Adrenal gland (tissue), 9 donors: ENCODE measurements at regions not wholly inside any gene's neighbourhood (a gene's known extent, or its start where the extent isn't known, plus 50 kb on each side); places are given as distances from the start of the nearest gene placed in this dataset.

Experiments used
- DNase-seq, 7 donors: peaks; one replicate each; pipeline ENCODE4 v3.0.0-alpha.2; 2019 to 2020
- H3K27ac ChIP-seq, 5 donors: fragments of 200-600 bp; sonication (generic) in 4 of 5; 1 replicate in 3 of 5; 2 replicates in 2 of 5; pipeline versions ENCODE4 v1.5.1 to v1.8.0; 2016 to 2020; ENCODE audit warnings: mild to moderate bottlenecking in 1 of 5
- H3K27me3 ChIP-seq: fragments of 200-600 bp; 2 replicates; pipeline ENCODE4 v1.8.0; 2021
- H3K36me3 ChIP-seq, 2 donors: fragments of 200-600 bp; replicated peaks in 1 of 2; 1 replicate in 1 of 2; 2 replicates in 1 of 2; pipeline versions ENCODE4 v1.5.1 to v1.8.0; 2018 to 2022
- H3K4me1 ChIP-seq, 2 donors: fragments of 200-600 bp; replicated peaks in 1 of 2; 1 replicate in 1 of 2; 2 replicates in 1 of 2; pipeline versions ENCODE4 v1.5.1 to v1.8.0; 2018 to 2021
- H3K4me3 ChIP-seq, 4 donors: fragments of 200-600 bp; sonication (generic) in 3 of 4; one replicate each; pipeline ENCODE4 v1.5.1; 2016 to 2018
- H3K9me3 ChIP-seq, 3 donors: fragments of 200-600 bp; sonication (generic) in 1 of 3; replicated peaks in 1 of 3; 1 replicate in 2 of 3; 2 replicates in 1 of 3; pipeline versions ENCODE4 v1.5.1 to v1.8.0; 2016 to 2021
- CTCF ChIP-seq, 6 experiments: fragments of 450-650 bp in 4 of 6; fragments of 200-600 bp in 2 of 6; sonication (generic) in 1 of 6; IDR thresholded peaks; 1 replicate in 5 of 6; 2 replicates in 1 of 6; pipeline versions ENCODE4 v1.5.1 to v1.8.0; 2016 to 2021; ENCODE audit warnings: antibody characterized with exemption in 6 of 6, mild to moderate bottlenecking in 2 of 6, moderate library complexity in 1 of 6
- POLR2A ChIP-seq, 2 donors: fragments of 450-650 bp; IDR thresholded peaks; one replicate each; pipeline ENCODE4 v1.6.1; 2017; ENCODE audit warnings: antibody characterized with exemption in 2 of 2, mild to moderate bottlenecking in 2 of 2, moderate library complexity in 1 of 2
- WGBS, 4 donors: extraction: QIAGEN DNeasy Blood & Tissue Kit in 2 of 4; methylation state at CpG; one replicate each; pipeline versions ENCODE4 v1.1.5 to v1.1.7; 2013 to 2017; 5-methylcytosine and 5-hydroxymethylcytosine counted together
- intact Hi-C, 2 donors: fragments of 100-400 bp; cut with DNase I; formaldehyde crosslinking; loops; one replicate each; pipeline versions ENCODE4 v1.14.1 to v1.15.0; 2022 to 2023
- donor health status: healthy with polysubstance abuse.
- donor health status: Bipolar disorder and iron deficiency.
- donor health status: DM: yes; HTN: yes; CAD: no.
- donor health status: DM: no; HTN: no; CAD: no.
- donor health status: DM: no; HTN: no; CAD: no.

GRCh38 chr1:93815366-93816110 is 63.5 kb downstream of the DNTTIP2 start:
- Histone ChIP-seq H3K4me3 (no peak overlapping the region), H3K27ac (no peak overlapping the region), H3K36me3 (no peaks in the 10 kb centered on the region), H3K9me3 (no peaks in the 10 kb centered on the region), H3K4me1 (peaks cover 6 to 31% of the 10 kb centered on the region in 2 donors), H3K27me3 (no peaks in the 10 kb centered on the region)
- intact Hi-C loops, result loop anchor here (2.0 to 10.0 kb wide), 2 partner anchors 191 to 381 kb away; no protein-coding TSS in a partner anchor
- WGBS, 4 donors, result 72 to 83% (median 78%) methylated on average over 8 of the region's 8 CpGs
- DNase-seq, result no peak
- TF ChIP-seq CTCF (IDR thresholded peaks at IDR 0.05), result no peak
- TF ChIP-seq POLR2A (IDR thresholded peaks at IDR 0.05), result no peak

GRCh38 chr1:93814795-93815340 is 64.1 kb downstream of the DNTTIP2 start:
- H3K27ac ChIP-seq, result no peak overlapping the region
- WGBS, 4 donors, result 53 to 70% (median 68%) methylated on average over 8 of the region's 8 CpGs
- DNase-seq, result no peak
- no peaks in the 10 kb centered on the region for H3K9me3 ChIP-seq
- H3K27me3 ChIP-seq, result no peaks in the 10 kb centered on the region
- intact Hi-C loops, result loop anchor here (2.0 to 10.0 kb wide), 3 partner anchors 133 to 380 kb away; partner anchors contain the start of gene BCAR3 (in 1 of the 2)
- no peaks in the 10 kb centered on the region for H3K36me3 ChIP-seq
- TF ChIP-seq POLR2A (IDR thresholded peaks at IDR 0.05) (no peak), CTCF (IDR thresholded peaks at IDR 0.05) (no peak)
- no peak overlapping the region for H3K4me3 ChIP-seq
- peaks cover 6 to 31% of the 10 kb centered on the region in 2 donors for H3K4me1 ChIP-seq

GRCh38 chr1:93814059-93814794 is 64.8 kb downstream of the DNTTIP2 start:
- H3K36me3 ChIP-seq, result no peaks in the 10 kb centered on the region
- H3K9me3 ChIP-seq, result no peaks in the 10 kb centered on the region
- TF ChIP-seq POLR2A (IDR thresholded peaks at IDR 0.05) (no peak), CTCF (IDR thresholded peaks at IDR 0.05) (peak; percentile 90 to 100 (median 99))
- no peaks in the 10 kb centered on the region for H3K27me3 ChIP-seq
- peaks cover 6 to 31% of the 10 kb centered on the region in 2 donors for H3K4me1 ChIP-seq
- DNase-seq, result peak; percentile 55 to 92 (median 71)
- no peak overlapping the region for H3K27ac ChIP-seq
- intact Hi-C loops, result loop anchor here (2.0 to 10.0 kb wide), 3 partner anchors 132 to 379 kb away; partner anchors contain the start of gene BCAR3 (in 1 of the 2)
- 59 to 69% (median 67%) methylated on average over 4 to 7 of the region's 7 CpGs for WGBS, 4 donors
- H3K4me3 ChIP-seq, result no peak overlapping the region

GRCh38 chr1:93813076-93813475 is 65.9 kb downstream of the DNTTIP2 start:
- H3K9me3 ChIP-seq, result no peaks in the 10 kb centered on the region
- H3K4me3 ChIP-seq, result no peak overlapping the region
- H3K36me3 ChIP-seq, result no peaks in the 10 kb centered on the region
- no peak for DNase-seq
- no peak for TF ChIP-seq CTCF (IDR thresholded peaks at IDR 0.05)
- TF ChIP-seq POLR2A (IDR thresholded peaks at IDR 0.05), result no peak
- H3K27ac ChIP-seq, result no peak overlapping the region
- intact Hi-C loops, result loop anchor here (2.0 to 10.0 kb wide), 3 partner anchors 131 to 378 kb away; partner anchors contain the start of gene BCAR3 (in 1 of the 2)
- peaks cover 6 to 26% of the 10 kb centered on the region in 2 donors for H3K4me1 ChIP-seq
- H3K27me3 ChIP-seq, result no peaks in the 10 kb centered on the region
- 88 to 95% (median 93%) methylated on average over 2 of the region's 2 CpGs for WGBS, 4 donors
